ENCODE measurements at regions not wholly inside any gene's neighbourhood (a gene's known extent, or its start where the extent isn't known, plus 50 kb on each side); places are given as distances from the start of the nearest gene placed in this dataset.

- intact Hi-C loops (cut with DNase I): loop anchor here (10.0 kb wide), 1 partner anchor 659 kb away; no protein-coding TSS in a partner anchor
- DNase-seq (peak; percentile 62 to 81 (median 72)), FAIRE-seq (no peak)
- Histone ChIP-seq H3K9me3 (ENCODE audit: control insufficient read depth in 2 of 3, insufficient read depth in 1 of 3, low read length in 3 of 3) (no peaks in the 10 kb centered on the region), H3K4me1 (ENCODE audit: control insufficient read depth in 2 of 3, insufficient read depth in 2 of 3, low read depth in 1 of 3, low read length in 3 of 3) (no peaks in the 10 kb centered on the region), H3K9ac (ENCODE audit: low read length in 3 of 3) (no peak overlapping the region), H3K27ac (ENCODE audit: low read depth in 2 of 2, low read length in 2 of 2) (no peak overlapping the region), H3K36me3 (ENCODE audit: control insufficient read depth in 2 of 3, insufficient read depth in 3 of 3, low read length in 3 of 3) (no peaks in the 10 kb centered on the region), H3K27me3 (ENCODE audit: control insufficient read depth, insufficient read depth, low read length) (peaks cover 3% of the 10 kb centered on the region), H3K4me3 (ENCODE audit: low read length in 3 of 3) (no peak overlapping the region)
- TF ChIP-seq, protein P1, sequence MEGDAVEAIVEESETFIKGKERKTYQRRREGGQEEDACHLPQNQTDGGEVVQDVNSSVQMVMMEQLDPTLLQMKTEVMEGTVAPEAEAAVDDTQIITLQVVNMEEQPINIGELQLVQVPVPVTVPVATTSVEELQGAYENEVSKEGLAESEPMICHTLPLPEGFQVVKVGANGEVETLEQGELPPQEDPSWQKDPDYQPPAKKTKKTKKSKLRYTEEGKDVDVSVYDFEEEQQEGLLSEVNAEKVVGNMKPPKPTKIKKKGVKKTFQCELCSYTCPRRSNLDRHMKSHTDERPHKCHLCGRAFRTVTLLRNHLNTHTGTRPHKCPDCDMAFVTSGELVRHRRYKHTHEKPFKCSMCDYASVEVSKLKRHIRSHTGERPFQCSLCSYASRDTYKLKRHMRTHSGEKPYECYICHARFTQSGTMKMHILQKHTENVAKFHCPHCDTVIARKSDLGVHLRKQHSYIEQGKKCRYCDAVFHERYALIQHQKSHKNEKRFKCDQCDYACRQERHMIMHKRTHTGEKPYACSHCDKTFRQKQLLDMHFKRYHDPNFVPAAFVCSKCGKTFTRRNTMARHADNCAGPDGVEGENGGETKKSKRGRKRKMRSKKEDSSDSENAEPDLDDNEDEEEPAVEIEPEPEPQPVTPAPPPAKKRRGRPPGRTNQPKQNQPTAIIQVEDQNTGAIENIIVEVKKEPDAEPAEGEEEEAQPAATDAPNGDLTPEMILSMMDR (IDR thresholded peaks at IDR 0.05; ENCODE audit: borderline replicate concordance, extremely low read depth, insufficient read depth): no peak
Observed at GRCh38 chr2:71926089-71926447, 221.6 kb downstream of the CYP26B1 start.

GRCh38 chr2:71925268-71926088 lies 222.2 kb downstream of the CYP26B1 start:
- no peak overlapping the region for H3K9ac ChIP-seq (ENCODE audit: low read length in 3 of 3)
- no peaks in the 10 kb centered on the region for H3K9me3 ChIP-seq (ENCODE audit: control insufficient read depth in 2 of 3, insufficient read depth in 1 of 3, low read length in 3 of 3)
- H3K36me3 ChIP-seq (ENCODE audit: control insufficient read depth in 2 of 3, insufficient read depth in 3 of 3, low read length in 3 of 3): no peaks in the 10 kb centered on the region
- H3K4me1 ChIP-seq (ENCODE audit: control insufficient read depth in 2 of 3, insufficient read depth in 2 of 3, low read depth in 1 of 3, low read length in 3 of 3): no peaks in the 10 kb centered on the region
- no peak overlapping the region for H3K4me3 ChIP-seq (ENCODE audit: low read length in 3 of 3)
- peaks cover 3% of the 10 kb centered on the region for H3K27me3 ChIP-seq (ENCODE audit: control insufficient read depth, insufficient read depth, low read length)
- no peak for FAIRE-seq
- intact Hi-C loops (cut with DNase I): loop anchor here (10.0 kb wide), 1 partner anchor 659 kb away; no protein-coding TSS in a partner anchor
- TF ChIP-seq, protein P1 (IDR thresholded peaks at IDR 0.05; ENCODE audit: borderline replicate concordance, extremely low read depth, insufficient read depth): no peak
- DNase-seq: peak in 1 of 5 donors; percentile 35
- no peak overlapping the region for H3K27ac ChIP-seq (ENCODE audit: low read depth in 2 of 2, low read length in 2 of 2)

DNA sequence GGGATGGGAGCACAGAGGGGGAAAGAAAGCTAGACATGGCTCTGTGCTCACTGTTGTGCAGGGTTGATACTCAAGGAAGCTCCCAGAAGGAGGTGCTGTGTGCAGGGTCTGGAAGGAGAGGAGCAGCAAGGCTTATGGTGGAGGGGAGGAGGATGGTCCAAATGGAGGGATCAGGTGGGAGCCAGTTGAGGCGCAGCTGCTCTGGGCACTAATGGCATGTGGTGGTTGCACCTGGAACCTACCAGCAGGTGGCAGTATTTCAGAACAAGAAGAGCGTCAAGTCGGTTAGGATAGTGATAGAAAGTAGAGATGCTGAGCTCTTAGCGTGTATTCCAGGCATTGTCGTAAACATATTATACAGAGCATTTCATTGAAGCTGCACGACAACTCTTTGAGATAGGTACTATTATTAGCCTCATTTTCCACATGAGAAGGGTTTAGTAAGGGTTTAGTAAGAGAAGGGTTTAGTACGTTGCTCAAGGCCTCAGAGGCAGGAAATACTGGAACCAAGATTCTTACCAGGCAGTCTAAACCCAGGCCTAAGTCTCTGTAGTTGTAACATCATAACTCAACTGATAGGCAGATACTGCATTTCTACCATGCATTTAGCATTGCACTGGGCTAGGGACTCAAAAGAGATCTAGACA lies 223.7 kb downstream of the CYP26B1 start:
- H3K4me3 ChIP-seq (ENCODE audit: low read length in 3 of 3): no peak overlapping the region
- no peaks in the 10 kb centered on the region for H3K9me3 ChIP-seq (ENCODE audit: control insufficient read depth in 2 of 3, insufficient read depth in 1 of 3, low read length in 3 of 3)
- no peak for FAIRE-seq

More for the DNA sequence above, 223.7 kb downstream of the CYP26B1 start:
- intact Hi-C loops (cut with DNase I): loop anchor here (10.0 kb wide), 1 partner anchor 661 kb away; no protein-coding TSS in a partner anchor
- H3K4me1 ChIP-seq (ENCODE audit: control insufficient read depth in 2 of 3, insufficient read depth in 2 of 3, low read depth in 1 of 3, low read length in 3 of 3): no peaks in the 10 kb centered on the region
- no peaks in the 10 kb centered on the region for H3K36me3 ChIP-seq (ENCODE audit: control insufficient read depth in 2 of 3, insufficient read depth in 3 of 3, low read length in 3 of 3)
- H3K9ac ChIP-seq (ENCODE audit: low read length in 3 of 3): no peak overlapping the region
- TF ChIP-seq, protein P1 (IDR thresholded peaks at IDR 0.05; ENCODE audit: borderline replicate concordance, extremely low read depth, insufficient read depth): peak; percentile 78
- H3K27me3 ChIP-seq (ENCODE audit: control insufficient read depth, insufficient read depth, low read length): peaks cover 3% of the 10 kb centered on the region
- no peak overlapping the region for H3K27ac ChIP-seq (ENCODE audit: low read depth in 2 of 2, low read length in 2 of 2)
- peak in 4 of 5 donors; percentile 74 to 89 (median 78) for DNase-seq
